Gastroesophageal sphincter (tissue), 4 donors: ENCODE measurements at regions not wholly inside any gene's neighbourhood (a gene's known extent, or its start where the extent isn't known, plus 50 kb on each side); places are given as distances from the start of the nearest gene placed in this dataset.

Experiments used
- ATAC-seq: fragments of 150-250 bp; one replicate; pipeline ENCODE4 v1.9.1; 2016; ENCODE audit warnings: mild to moderate bottlenecking, moderate library complexity
- H3K27ac ChIP-seq, 4 donors: fragments of 200-600 bp; sonication (generic) in 3 of 4; 1 replicate in 3 of 4; 2 replicates in 1 of 4; pipeline ENCODE4 v1.5.1; 2016 to 2019
- H3K27me3 ChIP-seq: fragments of 200-600 bp; sonication (generic); one replicate; pipeline ENCODE4 v1.5.1; 2019
- H3K36me3 ChIP-seq, 2 donors: fragments of 200-600 bp; sonication (generic); one replicate each; pipeline ENCODE4 v1.5.1; 2019; ENCODE audit warnings: control low read depth in 1 of 2
- H3K4me1 ChIP-seq, 3 donors: fragments of 200-600 bp; sonication (generic); 1 replicate in 2 of 3; 2 replicates in 1 of 3; pipeline ENCODE4 v1.5.1; 2016 to 2019; ENCODE audit warnings: control low read depth in 2 of 3
- H3K4me3 ChIP-seq, 2 donors: fragments of 200-600 bp; sonication (generic); one replicate each; pipeline ENCODE4 v1.5.1; 2019; ENCODE audit warnings: mild to moderate bottlenecking in 1 of 2, moderate library complexity in 1 of 2
- H3K9me3 ChIP-seq, 3 donors: fragments of 200-600 bp; sonication (generic); one replicate each; pipeline ENCODE4 v1.5.1; 2017 to 2019; ENCODE audit warnings: control low read depth in 2 of 3
- EP300 ChIP-seq: sonication (generic); formaldehyde crosslinking; IDR thresholded peaks from one replicate; pipeline ENCODE4 v1.6.1; 2017; ENCODE audit warnings: antibody characterized with exemption, mild to moderate bottlenecking
- POLR2A ChIP-seq, 2 donors: fragments of 450-650 bp; IDR thresholded peaks; one replicate each; pipeline ENCODE4 v1.6.1; 2017; ENCODE audit warnings: antibody characterized with exemption in 2 of 2, mild to moderate bottlenecking in 2 of 2, moderate library complexity in 1 of 2
- POLR2AphosphoS5 ChIP-seq: sonication (generic); formaldehyde crosslinking; IDR thresholded peaks from one replicate; pipeline ENCODE4 v1.6.1; 2017; ENCODE audit warnings: antibody characterized with exemption
- WGBS, 2 donors: methylation state at CpG; one replicate each; pipeline ENCODE4 v1.1.5; 2018; ENCODE audit warnings: low coverage in 1 of 2; 5-methylcytosine and 5-hydroxymethylcytosine counted together
- TF ChIP-seq, protein P1 (sequence below), 4 experiments: fragments of 200-600 bp in 2 of 4; fragments of 450-650 bp in 2 of 4; sonication (generic) in 1 of 4; IDR thresholded peaks; one replicate each; pipeline ENCODE4 v1.5.1; 2017 to 2019; ENCODE audit warnings: antibody characterized with exemption in 4 of 4, mild to moderate bottlenecking in 2 of 4, moderate library complexity in 2 of 4

DNA sequence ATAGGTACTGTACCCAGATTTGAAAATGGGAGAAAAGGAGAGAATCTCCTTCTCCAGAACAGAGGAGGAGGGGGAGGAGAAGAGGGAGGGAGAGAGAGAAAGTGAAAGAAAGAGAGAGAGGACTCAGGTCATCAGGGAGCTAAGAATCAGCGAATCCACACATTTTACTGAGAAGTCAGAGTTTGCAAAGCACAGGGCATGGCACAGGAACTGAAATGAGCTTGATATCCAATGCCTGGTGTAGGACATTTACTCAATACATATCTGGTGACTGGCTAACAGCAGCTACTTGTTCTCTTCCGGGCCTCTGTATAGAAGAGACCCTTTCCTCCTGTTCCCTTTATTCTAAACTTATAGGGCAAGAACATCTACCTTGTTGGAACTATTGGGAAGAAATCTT lies 375.1 kb downstream of the KLF5 start:
- no peaks in the 10 kb centered on the region for H3K36me3 ChIP-seq
- no peak overlapping the region for H3K27ac ChIP-seq
- no peak for ATAC-seq
- 86 to 95% methylated on average over 2 of the region's 2 CpGs for WGBS, 2 donors
- H3K4me1 ChIP-seq, result peaks cover 0 to under 1% (median 0%) of the 10 kb centered on the region in 3 donors
- H3K4me3 ChIP-seq, result no peak overlapping the region
- TF ChIP-seq POLR2A (IDR thresholded peaks at IDR 0.05) (no peak), POLR2AphosphoS5 (no peak), EP300 (no peak)
- TF ChIP-seq, protein P1, sequence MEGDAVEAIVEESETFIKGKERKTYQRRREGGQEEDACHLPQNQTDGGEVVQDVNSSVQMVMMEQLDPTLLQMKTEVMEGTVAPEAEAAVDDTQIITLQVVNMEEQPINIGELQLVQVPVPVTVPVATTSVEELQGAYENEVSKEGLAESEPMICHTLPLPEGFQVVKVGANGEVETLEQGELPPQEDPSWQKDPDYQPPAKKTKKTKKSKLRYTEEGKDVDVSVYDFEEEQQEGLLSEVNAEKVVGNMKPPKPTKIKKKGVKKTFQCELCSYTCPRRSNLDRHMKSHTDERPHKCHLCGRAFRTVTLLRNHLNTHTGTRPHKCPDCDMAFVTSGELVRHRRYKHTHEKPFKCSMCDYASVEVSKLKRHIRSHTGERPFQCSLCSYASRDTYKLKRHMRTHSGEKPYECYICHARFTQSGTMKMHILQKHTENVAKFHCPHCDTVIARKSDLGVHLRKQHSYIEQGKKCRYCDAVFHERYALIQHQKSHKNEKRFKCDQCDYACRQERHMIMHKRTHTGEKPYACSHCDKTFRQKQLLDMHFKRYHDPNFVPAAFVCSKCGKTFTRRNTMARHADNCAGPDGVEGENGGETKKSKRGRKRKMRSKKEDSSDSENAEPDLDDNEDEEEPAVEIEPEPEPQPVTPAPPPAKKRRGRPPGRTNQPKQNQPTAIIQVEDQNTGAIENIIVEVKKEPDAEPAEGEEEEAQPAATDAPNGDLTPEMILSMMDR (IDR thresholded peaks at IDR 0.05), result no peak
- no peaks in the 10 kb centered on the region for H3K27me3 ChIP-seq
- H3K9me3 ChIP-seq, result peaks cover 0 to 11% (median 0%) of the 10 kb centered on the region in 3 donors

DNA sequence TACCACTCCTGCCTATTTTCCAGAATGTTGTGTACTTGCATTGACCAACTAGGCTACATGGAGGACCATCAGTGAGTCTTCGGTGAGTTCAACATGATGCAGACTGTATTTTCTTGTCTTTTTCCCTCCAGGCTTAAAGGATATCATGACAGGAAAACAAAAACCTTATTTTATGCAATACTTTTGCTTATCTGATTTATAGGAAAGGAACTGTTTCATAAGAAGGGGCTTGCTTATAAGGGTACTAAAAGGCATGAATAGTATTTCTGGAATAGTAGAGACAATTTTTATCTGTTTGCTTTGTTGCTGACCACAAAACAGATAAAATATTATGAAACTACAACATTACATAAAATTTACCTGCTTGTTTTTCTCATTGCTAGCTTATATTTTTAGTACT lies 374.7 kb downstream of the KLF5 start:
- WGBS, 2 donors, result 71% methylated on average over 1 of the region's 1 CpG; no CpG with 5 or more reads in 1 of the 2 donors
- Histone ChIP-seq H3K4me3 (no peak overlapping the region), H3K27me3 (no peaks in the 10 kb centered on the region), H3K27ac (no peak overlapping the region), H3K36me3 (no peaks in the 10 kb centered on the region), H3K4me1 (peaks cover 0 to 5% (median 0%) of the 10 kb centered on the region in 3 donors), H3K9me3 (peaks cover 0 to 6% (median 0%) of the 10 kb centered on the region in 3 donors)
- no peak for TF ChIP-seq POLR2AphosphoS5
- TF ChIP-seq EP300, result no peak
- TF ChIP-seq POLR2A (IDR thresholded peaks at IDR 0.05), result no peak
- TF ChIP-seq, protein P1 (IDR thresholded peaks at IDR 0.05), result no peak
- ATAC-seq, result no peak

DNA sequence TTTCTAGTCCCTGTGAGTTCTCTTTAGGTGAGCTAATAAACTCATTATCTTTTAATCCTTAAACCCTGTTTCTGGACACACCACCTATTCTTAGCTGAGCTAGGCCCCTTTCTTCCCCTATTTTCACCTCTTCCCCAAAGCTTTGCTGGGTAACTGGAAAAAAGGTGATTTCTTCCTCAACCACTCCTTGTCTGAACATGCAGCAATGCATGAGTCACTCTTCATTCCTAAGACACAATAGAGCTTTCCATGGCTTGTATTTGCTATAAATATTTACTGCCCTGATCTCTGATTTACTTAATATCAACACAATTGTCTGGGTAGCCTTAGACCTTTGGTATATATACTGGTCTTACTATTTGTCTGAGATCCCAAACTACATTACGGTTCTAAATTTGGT lies 370.9 kb downstream of the KLF5 start:
- 55 to 70% methylated on average over 1 of the region's 1 CpG for WGBS, 2 donors
- H3K9me3 ChIP-seq, result no peaks in the 10 kb centered on the region
- TF ChIP-seq POLR2A (IDR thresholded peaks at IDR 0.05) (no peak), POLR2AphosphoS5 (no peak), EP300 (no peak)
- TF ChIP-seq, protein P1 (IDR thresholded peaks at IDR 0.05), result no peak
- ATAC-seq, result no peak
- H3K4me1 ChIP-seq, result peaks cover 0 to 5% (median 0%) of the 10 kb centered on the region in 3 donors
- no peaks in the 10 kb centered on the region for H3K36me3 ChIP-seq
- H3K4me3 ChIP-seq, result no peak overlapping the region
- H3K27me3 ChIP-seq, result no peaks in the 10 kb centered on the region
- H3K27ac ChIP-seq, result no peak overlapping the region

DNA sequence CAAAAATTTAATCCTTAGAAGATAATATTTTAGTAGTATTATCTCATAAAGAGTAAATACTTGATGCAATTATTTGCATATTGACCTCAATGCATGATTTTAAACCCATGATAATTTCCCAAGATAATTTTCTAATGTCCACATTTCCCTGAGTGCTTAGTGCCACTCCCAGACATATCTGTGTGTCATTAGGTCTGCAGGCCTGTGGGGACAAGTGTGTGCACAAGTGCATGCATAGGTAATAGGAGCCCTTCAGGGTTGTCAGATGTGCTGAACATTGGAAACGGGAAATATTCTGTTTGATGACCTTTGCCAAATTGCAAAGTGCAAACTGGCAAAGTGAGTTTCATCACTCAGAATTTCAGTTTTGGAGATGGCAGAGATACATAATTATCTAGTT lies 369.9 kb downstream of the KLF5 start:
- no peak overlapping the region for H3K27ac ChIP-seq
- no peak for ATAC-seq
- 64 to 80% methylated on average over 1 of the region's 1 CpG for WGBS, 2 donors
- no peak overlapping the region for H3K4me3 ChIP-seq
- H3K27me3 ChIP-seq, result no peaks in the 10 kb centered on the region
- no peaks in the 10 kb centered on the region for H3K36me3 ChIP-seq
- H3K4me1 ChIP-seq, result peaks cover 0 to 5% (median 0%) of the 10 kb centered on the region in 3 donors
- no peak for TF ChIP-seq POLR2A (IDR thresholded peaks at IDR 0.05)
- TF ChIP-seq, protein P1 (IDR thresholded peaks at IDR 0.05), result no peak
- no peak for TF ChIP-seq POLR2AphosphoS5
- no peak for TF ChIP-seq EP300
- no peaks in the 10 kb centered on the region for H3K9me3 ChIP-seq

DNA sequence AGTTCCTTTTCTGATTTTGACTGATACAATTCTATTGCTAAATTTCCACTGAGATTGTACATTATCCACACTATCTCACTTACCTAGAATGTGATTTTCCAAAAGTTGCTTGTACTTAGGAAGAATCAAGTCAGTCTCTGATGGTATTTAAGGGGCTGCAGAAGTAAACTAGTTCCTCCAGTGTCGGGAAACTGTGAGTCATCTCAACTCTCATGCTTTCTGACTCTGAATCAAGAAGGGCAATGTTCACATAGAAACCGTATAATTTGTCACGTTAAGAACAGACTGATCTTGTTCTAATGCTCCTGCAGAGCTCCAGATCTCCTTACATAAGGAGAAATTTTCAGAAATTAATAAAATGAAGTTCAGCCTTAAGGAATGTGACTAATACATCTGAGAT lies 369.3 kb downstream of the KLF5 start:
- peak; percentile 6 for TF ChIP-seq POLR2AphosphoS5
- no peak for TF ChIP-seq EP300
- H3K9me3 ChIP-seq, result no peaks in the 10 kb centered on the region
- H3K4me3 ChIP-seq, result no peak overlapping the region
- no peak overlapping the region for H3K27ac ChIP-seq
- H3K36me3 ChIP-seq, result no peaks in the 10 kb centered on the region
- H3K4me1 ChIP-seq, result peaks cover 0 to 5% (median 0%) of the 10 kb centered on the region in 3 donors
- WGBS, 2 donors, result 13 to 15% methylated on average over 3 of the region's 3 CpGs
- ATAC-seq, result no peak
- no peaks in the 10 kb centered on the region for H3K27me3 ChIP-seq
